Prostate gland (tissue), 2 donors: ENCODE measurements at regions not wholly inside any gene's neighbourhood (a gene's known extent, or its start where the extent isn't known, plus 50 kb on each side); places are given as distances from the start of the nearest gene placed in this dataset.

ENCODE experiments used
- POLR2A ChIP-seq: fragments of 450-650 bp; IDR thresholded peaks from one replicate; pipeline ENCODE4 v1.6.1; 2016; ENCODE audit warnings: antibody characterized with exemption, mild to moderate bottlenecking
- TF ChIP-seq, protein P1 (sequence below), 4 experiments: fragments of 200-600 bp in 2 of 4; fragments of 450-650 bp in 2 of 4; sonication (generic) in 2 of 4; IDR thresholded peaks; 1 replicate in 3 of 4; 2 replicates in 1 of 4; pipeline ENCODE4 v1.5.1; 2016 to 2019; ENCODE audit warnings: antibody characterized with exemption in 4 of 4, mild to moderate bottlenecking in 2 of 4, moderate library complexity in 2 of 4

- TF ChIP-seq, protein P1, sequence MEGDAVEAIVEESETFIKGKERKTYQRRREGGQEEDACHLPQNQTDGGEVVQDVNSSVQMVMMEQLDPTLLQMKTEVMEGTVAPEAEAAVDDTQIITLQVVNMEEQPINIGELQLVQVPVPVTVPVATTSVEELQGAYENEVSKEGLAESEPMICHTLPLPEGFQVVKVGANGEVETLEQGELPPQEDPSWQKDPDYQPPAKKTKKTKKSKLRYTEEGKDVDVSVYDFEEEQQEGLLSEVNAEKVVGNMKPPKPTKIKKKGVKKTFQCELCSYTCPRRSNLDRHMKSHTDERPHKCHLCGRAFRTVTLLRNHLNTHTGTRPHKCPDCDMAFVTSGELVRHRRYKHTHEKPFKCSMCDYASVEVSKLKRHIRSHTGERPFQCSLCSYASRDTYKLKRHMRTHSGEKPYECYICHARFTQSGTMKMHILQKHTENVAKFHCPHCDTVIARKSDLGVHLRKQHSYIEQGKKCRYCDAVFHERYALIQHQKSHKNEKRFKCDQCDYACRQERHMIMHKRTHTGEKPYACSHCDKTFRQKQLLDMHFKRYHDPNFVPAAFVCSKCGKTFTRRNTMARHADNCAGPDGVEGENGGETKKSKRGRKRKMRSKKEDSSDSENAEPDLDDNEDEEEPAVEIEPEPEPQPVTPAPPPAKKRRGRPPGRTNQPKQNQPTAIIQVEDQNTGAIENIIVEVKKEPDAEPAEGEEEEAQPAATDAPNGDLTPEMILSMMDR (IDR thresholded peaks at IDR 0.05), result no peak
- no peak for TF ChIP-seq POLR2A
Measured at GRCh38 chr1:59212706-59213105, 84.2 kb upstream of the FGGY start.
